ENCODE measurements at regions not wholly inside any gene's neighbourhood (a gene's known extent, or its start where the extent isn't known, plus 50 kb on each side); places are given as distances from the start of the nearest gene placed in this dataset.

DNA sequence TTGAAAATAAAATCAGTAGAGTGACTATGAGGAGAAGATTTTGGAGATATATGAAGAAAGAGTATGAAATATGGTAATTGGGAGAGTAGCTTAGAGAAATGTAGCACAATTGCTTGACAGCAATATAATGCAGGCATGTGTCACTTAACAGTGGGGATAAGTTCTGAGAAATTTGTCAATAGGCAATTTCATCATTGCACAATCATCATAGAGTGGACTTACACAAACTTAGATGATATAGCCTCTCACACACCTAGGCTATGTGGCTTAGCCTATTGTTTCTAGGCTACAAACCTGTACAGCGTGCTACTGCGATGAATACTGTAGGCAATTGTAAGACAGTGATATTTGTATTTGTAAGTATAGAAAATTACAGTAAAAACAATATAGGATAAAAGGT lies 573.6 kb downstream of the JRKL start:
- FAIRE-seq (no peak), DNase-seq (ENCODE audit: low read depth, low spot score) (no peak), ATAC-seq (no peak)
- Histone ChIP-seq H3K27me3 (replicated peaks in 1 of 2; ENCODE audit: control insufficient read depth in 2 of 2, insufficient read depth in 2 of 2, low read length in 1 of 2) (no peaks in the 10 kb centered on the region), H3K9me3 (replicated peaks; ENCODE audit: control insufficient read depth, insufficient read depth, low read length) (no peaks in the 10 kb centered on the region), H3K79me2 (ENCODE audit: control insufficient read depth, insufficient read depth, low read length) (no peaks in the 10 kb centered on the region), H3K4me1 (ENCODE audit: control insufficient read depth, insufficient read depth, low read length) (no peaks in the 10 kb centered on the region), H3K4me3 (no peak overlapping the region), H3K9ac (ENCODE audit: control insufficient read depth, insufficient read depth, low read length) (no peak overlapping the region), H3K4me2 (ENCODE audit: control insufficient read depth, insufficient read depth) (no peak overlapping the region), H3K27ac (ENCODE audit: control insufficient read depth, insufficient read depth) (no peak overlapping the region), H4K20me1 (ENCODE audit: control insufficient read depth, insufficient read depth) (no peaks in the 10 kb centered on the region), H2AFZ (ENCODE audit: control insufficient read depth, low read depth, low read length) (no peak overlapping the region), H3K36me3 (ENCODE audit: control insufficient read depth in 2 of 2, insufficient read depth in 2 of 2, low read length in 1 of 2) (no peaks in the 10 kb centered on the region)
- ChIA-PET RAD21 (ENCODE audit: unreplicated experiment) (no interaction called here), SMC1A (ENCODE audit: uncharacterized antibody, unreplicated experiment) (interaction anchor here (0.9 kb wide), 1 partner anchor 13 kb away, joined by 3 read pairs; no protein-coding TSS in a partner anchor), POLR2A (interaction anchor here (0.6 kb wide), 1 partner anchor 1041 kb away, joined by 4 read pairs; no protein-coding TSS in a partner anchor), CTCF (no interaction called here)
- in situ Hi-C loops (cut with MboI) (no loop called here), intact Hi-C loops (cut with micrococcal nuclease; ENCODE audit: unreplicated experiment) (no loop called here)
- 0% methylated on average over 2 of the region's 2 CpGs for WGBS (ENCODE audit: insufficient coverage, insufficient replicate concordance, low lambda C conversion rate, missing lambda C conversion rate)
- no TSS peak for BruUV-seq (replicated peaks)
- TF ChIP-seq PBX3 (IDR thresholded peaks at IDR 0.05; ENCODE audit: insufficient replicate concordance, low read depth, low read length) (no peak), POU2F2 (IDR thresholded peaks at IDR 0.05; ENCODE audit: borderline replicate concordance, low read depth, low read length) (no peak), TCF3 (IDR thresholded peaks at IDR 0.05; ENCODE audit: borderline replicate concordance, insufficient read depth, low read depth, low read length) (no peak)
- TF ChIP-seq, protein P1, sequence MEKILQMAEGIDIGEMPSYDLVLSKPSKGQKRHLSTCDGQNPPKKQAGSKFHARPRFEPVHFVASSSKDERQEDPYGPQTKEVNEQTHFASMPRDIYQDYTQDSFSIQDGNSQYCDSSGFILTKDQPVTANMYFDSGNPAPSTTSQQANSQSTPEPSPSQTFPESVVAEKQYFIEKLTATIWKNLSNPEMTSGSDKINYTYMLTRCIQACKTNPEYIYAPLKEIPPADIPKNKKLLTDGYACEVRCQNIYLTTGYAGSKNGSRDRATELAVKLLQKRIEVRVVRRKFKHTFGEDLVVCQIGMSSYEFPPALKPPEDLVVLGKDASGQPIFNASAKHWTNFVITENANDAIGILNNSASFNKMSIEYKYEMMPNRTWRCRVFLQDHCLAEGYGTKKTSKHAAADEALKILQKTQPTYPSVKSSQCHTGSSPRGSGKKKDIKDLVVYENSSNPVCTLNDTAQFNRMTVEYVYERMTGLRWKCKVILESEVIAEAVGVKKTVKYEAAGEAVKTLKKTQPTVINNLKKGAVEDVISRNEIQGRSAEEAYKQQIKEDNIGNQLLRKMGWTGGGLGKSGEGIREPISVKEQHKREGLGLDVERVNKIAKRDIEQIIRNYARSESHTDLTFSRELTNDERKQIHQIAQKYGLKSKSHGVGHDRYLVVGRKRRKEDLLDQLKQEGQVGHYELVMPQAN (conservative IDR thresholded peaks at IDR 0.05) = no peak
- TF ChIP-seq, protein P2, sequence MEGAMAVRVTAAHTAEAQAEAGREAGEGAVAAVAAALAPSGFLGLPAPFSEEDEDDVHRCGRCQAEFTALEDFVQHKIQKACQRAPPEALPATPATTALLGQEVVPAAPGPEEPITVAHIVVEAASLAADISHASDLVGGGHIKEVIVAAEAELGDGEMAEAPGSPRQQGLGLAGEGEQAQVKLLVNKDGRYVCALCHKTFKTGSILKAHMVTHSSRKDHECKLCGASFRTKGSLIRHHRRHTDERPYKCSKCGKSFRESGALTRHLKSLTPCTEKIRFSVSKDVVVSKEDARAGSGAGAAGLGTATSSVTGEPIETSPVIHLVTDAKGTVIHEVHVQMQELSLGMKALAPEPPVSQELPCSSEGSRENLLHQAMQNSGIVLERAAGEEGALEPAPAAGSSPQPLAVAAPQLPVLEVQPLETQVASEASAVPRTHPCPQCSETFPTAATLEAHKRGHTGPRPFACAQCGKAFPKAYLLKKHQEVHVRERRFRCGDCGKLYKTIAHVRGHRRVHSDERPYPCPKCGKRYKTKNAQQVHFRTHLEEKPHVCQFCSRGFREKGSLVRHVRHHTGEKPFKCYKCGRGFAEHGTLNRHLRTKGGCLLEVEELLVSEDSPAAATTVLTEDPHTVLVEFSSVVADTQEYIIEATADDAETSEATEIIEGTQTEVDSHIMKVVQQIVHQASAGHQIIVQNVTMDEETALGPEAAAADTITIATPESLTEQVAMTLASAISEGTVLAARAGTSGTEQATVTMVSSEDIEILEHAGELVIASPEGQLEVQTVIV (IDR thresholded peaks at IDR 0.05; ENCODE audit: borderline replicate concordance, partially characterized antibody) = no peak
- TF ChIP-seq, protein P3, sequence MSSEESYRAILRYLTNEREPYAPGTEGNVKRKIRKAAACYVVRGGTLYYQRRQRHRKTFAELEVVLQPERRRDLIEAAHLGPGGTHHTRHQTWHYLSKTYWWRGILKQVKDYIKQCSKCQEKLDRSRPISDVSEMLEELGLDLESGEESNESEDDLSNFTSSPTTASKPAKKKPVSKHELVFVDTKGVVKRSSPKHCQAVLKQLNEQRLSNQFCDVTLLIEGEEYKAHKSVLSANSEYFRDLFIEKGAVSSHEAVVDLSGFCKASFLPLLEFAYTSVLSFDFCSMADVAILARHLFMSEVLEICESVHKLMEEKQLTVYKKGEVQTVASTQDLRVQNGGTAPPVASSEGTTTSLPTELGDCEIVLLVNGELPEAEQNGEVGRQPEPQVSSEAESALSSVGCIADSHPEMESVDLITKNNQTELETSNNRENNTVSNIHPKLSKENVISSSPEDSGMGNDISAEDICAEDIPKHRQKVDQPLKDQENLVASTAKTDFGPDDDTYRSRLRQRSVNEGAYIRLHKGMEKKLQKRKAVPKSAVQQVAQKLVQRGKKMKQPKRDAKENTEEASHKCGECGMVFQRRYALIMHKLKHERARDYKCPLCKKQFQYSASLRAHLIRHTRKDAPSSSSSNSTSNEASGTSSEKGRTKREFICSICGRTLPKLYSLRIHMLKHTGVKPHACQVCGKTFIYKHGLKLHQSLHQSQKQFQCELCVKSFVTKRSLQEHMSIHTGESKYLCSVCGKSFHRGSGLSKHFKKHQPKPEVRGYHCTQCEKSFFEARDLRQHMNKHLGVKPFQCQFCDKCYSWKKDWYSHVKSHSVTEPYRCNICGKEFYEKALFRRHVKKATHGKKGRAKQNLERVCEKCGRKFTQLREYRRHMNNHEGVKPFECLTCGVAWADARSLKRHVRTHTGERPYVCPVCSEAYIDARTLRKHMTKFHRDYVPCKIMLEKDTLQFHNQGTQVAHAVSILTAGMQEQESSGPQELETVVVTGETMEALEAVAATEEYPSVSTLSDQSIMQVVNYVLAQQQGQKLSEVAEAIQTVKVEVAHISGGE (CRISPR knock-in tag; IDR thresholded peaks at IDR 0.05) = no peak
- TF ChIP-seq, protein P4, sequence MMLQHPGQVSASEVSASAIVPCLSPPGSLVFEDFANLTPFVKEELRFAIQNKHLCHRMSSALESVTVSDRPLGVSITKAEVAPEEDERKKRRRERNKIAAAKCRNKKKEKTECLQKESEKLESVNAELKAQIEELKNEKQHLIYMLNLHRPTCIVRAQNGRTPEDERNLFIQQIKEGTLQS (IDR thresholded peaks at IDR 0.05; ENCODE audit: borderline replicate concordance, extremely low read depth, low read depth, low read length) = no peak

Measured in GM12878 (cell line).